OCI-LY7 (cell line): ENCODE measurements at regions not wholly inside any gene's neighbourhood (a gene's known extent, or its start where the extent isn't known, plus 50 kb on each side); places are given as distances from the start of the nearest gene placed in this dataset.
"Not testable (repeated sequence)": the region's sequence is repeated elsewhere in the genome, so short reads cannot be mapped to it uniquely, and the experiment has no call there.

ENCODE experiments used
- BruUV-seq: library from RNA; stranded (reverse); fragments of 400-500 nt; replicated peaks from 2 replicates; lab custom pipeline; 2021; lab: Mats Ljungman, UMichigan
- CTCF ChIA-PET: fragments of 300-600 bp; sonication (Branson Sonifier 250); formaldehyde crosslinking; loops from one replicate; lab custom pipeline; 2022; ENCODE audit warnings: antibody characterized with exemption; ENCODE audit not compliant: unreplicated experiment; lab: Charles Lee
- POLR2A ChIA-PET: fragments of 300-600 bp; sonication (Branson Sonifier 250); formaldehyde crosslinking; loops from one replicate; lab custom pipeline; 2022; ENCODE audit warnings: antibody characterized with exemption; lab: Charles Lee
- DNase-seq: peaks from one replicate; pipeline ENCODE4 v3.0.0-alpha.2; 2015; ENCODE audit warnings: low spot score
- H2AFZ ChIP-seq: fragments of 200-600 bp; sonication (generic), shearing (Covaris generic); 2 replicates; pipeline ENCODE4 v1.6.1; 2014; ENCODE audit warnings: mild to moderate bottlenecking, antibody characterized with exemption, low read length, moderate library complexity
- H3K27ac ChIP-seq: fragments of 200-600 bp; sonication (generic); 2 replicates; pipeline ENCODE4 v1.5.1; 2014; ENCODE audit warnings: mixed run types, low read depth, mild to moderate bottlenecking, moderate library complexity, low read length, inconsistent platforms; ENCODE audit not compliant: poor library complexity, severe bottlenecking
- H3K36me3 ChIP-seq: fragments of 200-600 bp; sonication (generic); 2 replicates; pipeline ENCODE4 v1.6.1; 2014; ENCODE audit warnings: mild to moderate bottlenecking, antibody characterized with exemption, low read length, moderate library complexity, mixed read lengths; ENCODE audit not compliant: insufficient read depth
- H3K4me1 ChIP-seq: fragments of 200-600 bp; sonication (generic); 2 replicates; pipeline ENCODE4 v1.5.1; 2014; ENCODE audit warnings: mild to moderate bottlenecking, low read length; ENCODE audit not compliant: insufficient read depth, poor library complexity, severe bottlenecking
- H3K4me2 ChIP-seq: fragments of 200-600 bp; sonication (generic); 2 replicates; pipeline ENCODE4 v1.6.1; 2014; ENCODE audit warnings: mild to moderate bottlenecking, low read length
- H3K4me3 ChIP-seq: fragments of 200-600 bp; sonication (generic); 2 replicates; pipeline ENCODE4 v1.5.1; 2014; ENCODE audit warnings: mild to moderate bottlenecking, low read depth, low read length; ENCODE audit not compliant: poor library complexity, severe bottlenecking
- H3K79me2 ChIP-seq: fragments of 200-600 bp; sonication (generic); 2 replicates; pipeline ENCODE4 v1.6.1; 2016; ENCODE audit warnings: low read depth, mild to moderate bottlenecking, low read length, moderate library complexity, mixed read lengths; ENCODE audit not compliant: insufficient read depth
- H3K9me2 ChIP-seq: fragments of 200-600 bp; sonication (generic); 2 replicates; pipeline ENCODE4 v1.6.1; 2016; ENCODE audit warnings: mild to moderate bottlenecking, low read length, mixed read lengths; ENCODE audit not compliant: insufficient read depth
- H3K9me3 ChIP-seq: fragments of 200-600 bp; sonication (generic); 2 replicates; pipeline ENCODE4 v1.6.1; 2014; ENCODE audit warnings: mild to moderate bottlenecking, mixed run types, low read length, mixed read lengths
- H4K20me1 ChIP-seq: fragments of 200-600 bp; sonication (generic); 2 replicates; pipeline ENCODE4 v1.6.1; 2014; ENCODE audit warnings: mild to moderate bottlenecking, antibody characterized with exemption, low read length, moderate library complexity, mixed read lengths; ENCODE audit not compliant: insufficient read depth
- EZH2phosphoT487 ChIP-seq: fragments of 200-600 bp; sonication (generic); IDR thresholded peaks from 2 replicates; pipeline ENCODE4 v1.6.1; 2018; ENCODE audit warnings: low read depth, borderline replicate concordance, mild to moderate bottlenecking, mixed run types, antibody characterized with exemption, low read length, moderate library complexity, mixed read lengths
- intact Hi-C: fragments of 100-400 bp; cut with micrococcal nuclease; formaldehyde crosslinking; loops from one replicate; pipeline ENCODE4 v1.10.0; 2022; ENCODE audit not compliant: unreplicated experiment
- TF ChIP-seq, protein P1 (sequence below): fragments of 200-600 bp; sonication (generic); conservative IDR thresholded peaks from 2 replicates; pipeline ENCODE4 v1.5.1; 2014; ENCODE audit warnings: mild to moderate bottlenecking, antibody characterized with exemption, low read length, moderate library complexity, mixed read lengths

DNA sequence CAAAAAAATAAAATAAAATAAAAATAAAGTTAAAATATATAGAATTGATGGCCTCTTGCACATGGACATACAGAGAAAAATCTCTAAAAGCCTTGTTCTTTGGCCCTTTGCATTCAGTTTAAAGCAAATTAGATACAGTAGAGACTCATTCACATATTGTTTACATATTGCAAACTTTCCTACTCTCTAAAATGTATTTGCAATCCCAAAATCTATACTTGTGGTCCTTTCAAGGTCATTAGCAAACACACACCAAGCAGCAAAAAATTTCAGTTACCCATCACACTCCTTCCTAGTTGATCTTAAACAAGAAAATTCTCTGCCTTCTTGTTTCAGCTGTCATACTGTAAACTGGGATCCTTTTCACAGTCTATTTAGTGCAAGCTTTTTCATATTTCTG lies 61.0 kb upstream of the SLC44A3 start:
- Histone ChIP-seq H3K79me2 (no peaks in the 10 kb centered on the region), H3K36me3 (no peaks in the 10 kb centered on the region), H3K4me2 (no peak overlapping the region), H3K4me3 (no peak overlapping the region), H3K4me1 (peaks cover 3% of the 10 kb centered on the region), H3K27ac (no peak overlapping the region), H4K20me1 (no peaks in the 10 kb centered on the region), H3K9me3 (no peaks in the 10 kb centered on the region), H3K9me2 (no peaks in the 10 kb centered on the region), H2AFZ (no peak overlapping the region)
- no TSS peak for BruUV-seq
- intact Hi-C loops: no loop called here
- ChIA-PET CTCF (no interaction called here), POLR2A (interaction anchor here (0.6 kb wide), 1 partner anchor 341 kb away, joined by 4 read pairs; no protein-coding TSS in a partner anchor)
- no peak for DNase-seq
- no peak for TF ChIP-seq EZH2phosphoT487
- TF ChIP-seq, protein P1, sequence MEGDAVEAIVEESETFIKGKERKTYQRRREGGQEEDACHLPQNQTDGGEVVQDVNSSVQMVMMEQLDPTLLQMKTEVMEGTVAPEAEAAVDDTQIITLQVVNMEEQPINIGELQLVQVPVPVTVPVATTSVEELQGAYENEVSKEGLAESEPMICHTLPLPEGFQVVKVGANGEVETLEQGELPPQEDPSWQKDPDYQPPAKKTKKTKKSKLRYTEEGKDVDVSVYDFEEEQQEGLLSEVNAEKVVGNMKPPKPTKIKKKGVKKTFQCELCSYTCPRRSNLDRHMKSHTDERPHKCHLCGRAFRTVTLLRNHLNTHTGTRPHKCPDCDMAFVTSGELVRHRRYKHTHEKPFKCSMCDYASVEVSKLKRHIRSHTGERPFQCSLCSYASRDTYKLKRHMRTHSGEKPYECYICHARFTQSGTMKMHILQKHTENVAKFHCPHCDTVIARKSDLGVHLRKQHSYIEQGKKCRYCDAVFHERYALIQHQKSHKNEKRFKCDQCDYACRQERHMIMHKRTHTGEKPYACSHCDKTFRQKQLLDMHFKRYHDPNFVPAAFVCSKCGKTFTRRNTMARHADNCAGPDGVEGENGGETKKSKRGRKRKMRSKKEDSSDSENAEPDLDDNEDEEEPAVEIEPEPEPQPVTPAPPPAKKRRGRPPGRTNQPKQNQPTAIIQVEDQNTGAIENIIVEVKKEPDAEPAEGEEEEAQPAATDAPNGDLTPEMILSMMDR: no peak

DNA sequence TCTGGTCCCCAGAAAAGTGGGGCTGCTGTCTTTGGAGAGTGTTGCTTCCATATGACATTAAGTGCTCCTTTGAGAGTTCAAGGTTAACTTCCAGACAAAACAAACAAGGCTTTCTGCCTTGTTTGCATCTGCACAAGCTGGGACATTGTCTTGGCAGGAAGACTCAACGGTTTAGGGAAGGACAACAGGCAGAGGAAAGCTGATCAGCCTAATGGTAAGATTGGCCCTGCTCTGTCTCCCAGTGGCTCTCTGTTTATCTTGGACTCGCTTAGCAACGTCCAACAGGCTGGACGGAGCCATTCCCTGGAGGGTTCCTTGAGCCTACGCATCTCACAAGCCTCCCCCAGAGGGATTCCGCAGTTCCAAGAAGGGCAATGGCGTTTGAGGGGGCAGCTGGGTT lies 62.2 kb upstream of the SLC44A3 start:
- Histone ChIP-seq H3K79me2 (no peaks in the 10 kb centered on the region), H3K4me2 (no peak overlapping the region), H4K20me1 (no peaks in the 10 kb centered on the region), H3K9me3 (no peaks in the 10 kb centered on the region), H2AFZ (no peak overlapping the region), H3K4me3 (no peak overlapping the region), H3K36me3 (no peaks in the 10 kb centered on the region), H3K27ac (no peak overlapping the region), H3K4me1 (peaks cover 3% of the 10 kb centered on the region), H3K9me2 (no peaks in the 10 kb centered on the region)
- intact Hi-C loops: no loop called here
- POLR2A ChIA-PET: no interaction called here
- CTCF ChIA-PET: no interaction called here
- TF ChIP-seq, protein P1: no peak
- no peak for TF ChIP-seq EZH2phosphoT487
- DNase-seq: no peak
- no TSS peak for BruUV-seq

DNA sequence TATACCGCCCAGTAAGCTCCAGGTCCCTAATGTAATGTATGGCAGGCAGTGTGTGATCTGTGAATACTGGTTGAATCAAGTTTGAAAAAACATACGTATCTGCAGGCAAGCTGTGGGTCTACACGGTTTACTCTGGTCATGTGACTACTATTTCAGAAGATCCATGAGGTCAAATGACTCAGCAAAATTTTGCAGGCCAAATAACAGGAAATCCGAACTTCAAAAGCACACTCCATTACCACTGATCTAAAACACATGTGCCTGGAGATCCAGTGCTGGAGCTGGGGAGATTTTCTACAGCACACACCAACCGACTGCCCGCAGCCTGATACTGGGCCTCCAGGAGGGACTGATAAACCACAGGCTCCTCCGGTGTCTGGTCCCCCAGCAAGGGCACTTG lies 64.5 kb upstream of the SLC44A3 start:
- Histone ChIP-seq H2AFZ (peak overlapping the region; percentile 1; the same call in 1 of the 2 replicates), H3K27ac (no peak overlapping the region), H3K79me2 (no peaks in the 10 kb centered on the region), H3K4me3 (no peak overlapping the region), H3K9me3 (no peaks in the 10 kb centered on the region), H3K9me2 (no peaks in the 10 kb centered on the region), H4K20me1 (no peaks in the 10 kb centered on the region), H3K4me1 (peaks cover 3% of the 10 kb centered on the region), H3K36me3 (no peaks in the 10 kb centered on the region), H3K4me2 (no peak overlapping the region)
- no TSS peak for BruUV-seq
- DNase-seq: peak; percentile 3
- TF ChIP-seq EZH2phosphoT487: no peak
- TF ChIP-seq, protein P1: no peak
- CTCF ChIA-PET: no interaction called here
- intact Hi-C loops: no loop called here
- POLR2A ChIA-PET: interaction anchor here (0.6 kb wide), 1 partner anchor 8 kb away, joined by 3 read pairs; no protein-coding TSS in a partner anchor

- H3K79me2 ChIP-seq, H3K9me2 ChIP-seq, H3K4me2 ChIP-seq, DNase-seq, CTCF ChIA-PET, H3K36me3 ChIP-seq, H3K9me3 ChIP-seq, H3K4me1 ChIP-seq, H2AFZ ChIP-seq, H3K4me3 ChIP-seq, H4K20me1 ChIP-seq, intact Hi-C loops, POLR2A ChIA-PET, BruUV-seq, H3K27ac ChIP-seq: not testable (repeated sequence)
These were observed 65.1 kb upstream of the SLC44A3 start for GRCh38 chr1:94755016-94755415.
